ENCODE measurements at regions not wholly inside any gene's neighbourhood (a gene's known extent, or its start where the extent isn't known, plus 50 kb on each side); places are given as distances from the start of the nearest gene placed in this dataset.
"Not testable (repeated sequence)": the region's sequence is repeated elsewhere in the genome, so short reads cannot be mapped to it uniquely, and the experiment has no call there.

- H3K4me1 ChIP-seq (ENCODE audit: control insufficient read depth in 2 of 2, insufficient read depth in 2 of 2, low read length in 2 of 2); H3K9me3 ChIP-seq (ENCODE audit: control insufficient read depth in 2 of 2, insufficient read depth in 1 of 2, low read length in 1 of 2); H3K27me3 ChIP-seq (ENCODE audit: control insufficient read depth in 2 of 2, insufficient read depth in 1 of 2, low read length in 1 of 2); H3K4me3 ChIP-seq (ENCODE audit: low read length in 2 of 2); H3K27ac ChIP-seq (ENCODE audit: low read depth in 1 of 2, low read length in 1 of 2); DNase-seq (ENCODE audit: low read depth in 6 of 9, low spot score in 9 of 9); H3K36me3 ChIP-seq (ENCODE audit: control insufficient read depth in 2 of 2, insufficient read depth in 2 of 2, low read length in 1 of 2): not testable (repeated sequence)
- 100% methylated on average over 1 of the region's 5 CpGs for WGBS
Observed at GRCh38 chr1:243074224-243074623, 180.9 kb downstream of the CEP170 start.

DNA sequence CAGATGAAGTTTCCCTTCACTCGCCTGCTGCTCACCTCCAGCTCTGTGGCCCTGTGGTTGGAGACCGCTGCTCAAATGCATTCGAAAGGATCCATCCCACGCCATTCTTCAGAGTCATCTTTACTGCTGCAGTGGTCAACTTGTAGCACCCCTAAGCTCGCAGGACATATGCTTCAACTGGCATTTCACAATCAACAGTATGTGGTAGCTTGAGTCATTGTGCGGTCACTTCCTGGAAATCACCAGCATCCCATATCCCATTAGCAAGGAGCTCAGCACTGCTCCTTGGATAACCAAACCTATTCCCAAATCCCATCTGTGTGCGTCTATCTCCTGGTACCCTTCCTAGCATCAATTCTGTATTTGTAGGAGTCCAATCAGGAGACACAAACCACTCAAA is 188.0 kb downstream of the CEP170 start:
- H3K9me3 ChIP-seq (ENCODE audit: control insufficient read depth in 2 of 2, insufficient read depth in 1 of 2, low read length in 1 of 2); H3K4me1 ChIP-seq (ENCODE audit: control insufficient read depth in 2 of 2, insufficient read depth in 2 of 2, low read length in 2 of 2); H3K27ac ChIP-seq (ENCODE audit: low read depth in 1 of 2, low read length in 1 of 2); DNase-seq (ENCODE audit: low read depth in 6 of 9, low spot score in 9 of 9); H3K36me3 ChIP-seq (ENCODE audit: control insufficient read depth in 2 of 2, insufficient read depth in 2 of 2, low read length in 1 of 2); H3K27me3 ChIP-seq (ENCODE audit: control insufficient read depth in 2 of 2, insufficient read depth in 1 of 2, low read length in 1 of 2); H3K4me3 ChIP-seq (ENCODE audit: low read length in 2 of 2): not testable (repeated sequence)
- 98% methylated on average over 6 of the region's 7 CpGs for WGBS

DNA sequence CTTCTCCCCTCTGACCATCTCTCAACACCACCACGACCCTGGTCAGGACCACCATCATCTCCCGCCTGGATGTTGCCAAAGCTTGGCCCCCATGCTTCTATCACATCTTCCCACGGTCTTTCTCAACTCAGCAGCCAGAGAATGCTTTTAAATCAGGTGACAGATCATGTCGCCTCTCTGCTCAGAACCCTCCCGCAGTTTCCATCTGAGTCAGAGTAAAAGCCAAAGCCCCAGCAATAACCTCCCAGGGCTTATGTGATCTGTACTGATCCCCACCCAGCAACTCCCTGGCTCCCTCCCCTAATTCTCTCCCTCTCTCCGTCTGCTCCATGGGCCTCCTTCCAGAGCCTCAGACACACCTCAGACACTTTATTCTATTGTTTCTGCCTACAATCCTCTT is 193.1 kb downstream of the CEP170 start:
- not testable (repeated sequence) for H3K36me3 ChIP-seq (ENCODE audit: control insufficient read depth in 2 of 2, insufficient read depth in 2 of 2, low read length in 1 of 2); H3K27ac ChIP-seq (ENCODE audit: low read depth in 1 of 2, low read length in 1 of 2); H3K4me1 ChIP-seq (ENCODE audit: control insufficient read depth in 2 of 2, insufficient read depth in 2 of 2, low read length in 2 of 2); H3K9me3 ChIP-seq (ENCODE audit: control insufficient read depth in 2 of 2, insufficient read depth in 1 of 2, low read length in 1 of 2); H3K27me3 ChIP-seq (ENCODE audit: control insufficient read depth in 2 of 2, insufficient read depth in 1 of 2, low read length in 1 of 2); DNase-seq (ENCODE audit: low read depth in 6 of 9, low spot score in 9 of 9); H3K4me3 ChIP-seq (ENCODE audit: low read length in 2 of 2)
- WGBS = 77% methylated on average over 5 of the region's 6 CpGs

DNA sequence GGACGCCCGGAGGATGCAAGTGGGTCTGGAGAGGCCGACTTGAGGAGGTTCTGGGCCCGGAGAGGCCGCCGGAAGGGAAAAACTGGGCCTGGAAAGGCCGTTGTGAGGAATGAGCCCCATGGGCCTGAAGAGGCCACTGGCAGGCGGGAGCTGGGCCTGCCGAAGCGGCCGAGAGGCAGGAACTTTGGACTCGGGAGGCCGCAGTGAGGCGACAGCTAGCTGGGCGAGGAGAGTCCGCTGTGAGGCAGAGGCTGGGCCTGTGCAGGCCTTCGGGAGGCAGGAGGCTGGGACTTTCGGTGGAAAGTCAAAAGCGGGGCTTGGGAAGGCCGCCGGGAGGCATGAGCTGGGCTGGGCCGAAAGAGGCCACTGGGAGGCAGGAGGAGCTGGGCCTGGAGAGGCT is 199.6 kb downstream of the CEP170 start:
- not testable (repeated sequence) for DNase-seq (ENCODE audit: low read depth in 6 of 9, low spot score in 9 of 9)

DNA sequence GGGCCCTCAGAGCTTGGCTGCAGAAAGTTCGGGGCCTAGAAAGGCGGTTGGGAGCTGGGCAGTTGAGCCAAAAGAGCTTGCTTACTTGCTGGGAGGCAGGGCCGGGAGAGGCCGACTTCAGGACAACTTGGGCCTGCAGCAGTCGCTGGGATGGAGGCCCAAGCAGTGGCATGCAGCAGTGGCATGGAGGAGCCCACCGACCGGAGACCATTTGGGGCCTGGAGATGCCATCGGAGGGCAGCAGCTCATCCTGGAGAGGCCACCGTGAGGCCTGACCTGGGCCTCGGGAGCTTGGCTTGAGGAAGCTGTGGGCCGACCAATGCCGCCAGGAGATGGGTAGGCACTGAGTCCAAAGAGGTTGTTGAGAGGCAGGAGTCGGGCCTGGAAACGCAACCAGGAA is 200.0 kb downstream of the CEP170 start:
- not testable (repeated sequence) for H3K9me3 ChIP-seq (ENCODE audit: control insufficient read depth in 2 of 2, insufficient read depth in 1 of 2, low read length in 1 of 2); H3K4me1 ChIP-seq (ENCODE audit: control insufficient read depth in 2 of 2, insufficient read depth in 2 of 2, low read length in 2 of 2); H3K27ac ChIP-seq (ENCODE audit: low read depth in 1 of 2, low read length in 1 of 2); H3K36me3 ChIP-seq (ENCODE audit: control insufficient read depth in 2 of 2, insufficient read depth in 2 of 2, low read length in 1 of 2); DNase-seq (ENCODE audit: low read depth in 6 of 9, low spot score in 9 of 9); H3K27me3 ChIP-seq (ENCODE audit: control insufficient read depth in 2 of 2, insufficient read depth in 1 of 2, low read length in 1 of 2); H3K4me3 ChIP-seq (ENCODE audit: low read length in 2 of 2)
- 97% methylated on average over 14 of the region's 14 CpGs for WGBS

More for the DNA sequence above, 199.6 kb downstream of the CEP170 start:
- not testable (repeated sequence) for H3K9me3 ChIP-seq (ENCODE audit: control insufficient read depth in 2 of 2, insufficient read depth in 1 of 2, low read length in 1 of 2); H3K4me1 ChIP-seq (ENCODE audit: control insufficient read depth in 2 of 2, insufficient read depth in 2 of 2, low read length in 2 of 2); H3K36me3 ChIP-seq (ENCODE audit: control insufficient read depth in 2 of 2, insufficient read depth in 2 of 2, low read length in 1 of 2); H3K27me3 ChIP-seq (ENCODE audit: control insufficient read depth in 2 of 2, insufficient read depth in 1 of 2, low read length in 1 of 2); H3K27ac ChIP-seq (ENCODE audit: low read depth in 1 of 2, low read length in 1 of 2); H3K4me3 ChIP-seq (ENCODE audit: low read length in 2 of 2)
- 99% methylated on average over 22 of the region's 22 CpGs for WGBS

- H3K27ac ChIP-seq (ENCODE audit: low read depth in 1 of 2, low read length in 1 of 2); H3K27me3 ChIP-seq (ENCODE audit: control insufficient read depth in 2 of 2, insufficient read depth in 1 of 2, low read length in 1 of 2); H3K36me3 ChIP-seq (ENCODE audit: control insufficient read depth in 2 of 2, insufficient read depth in 2 of 2, low read length in 1 of 2); H3K4me1 ChIP-seq (ENCODE audit: control insufficient read depth in 2 of 2, insufficient read depth in 2 of 2, low read length in 2 of 2); H3K9me3 ChIP-seq (ENCODE audit: control insufficient read depth in 2 of 2, insufficient read depth in 1 of 2, low read length in 1 of 2); DNase-seq (ENCODE audit: low read depth in 6 of 9, low spot score in 9 of 9); H3K4me3 ChIP-seq (ENCODE audit: low read length in 2 of 2): not testable (repeated sequence)
- WGBS = 98% methylated on average over 20 of the region's 20 CpGs
Observed at GRCh38 chr1:243054681-243055080, 200.4 kb downstream of the CEP170 start.

DNA sequence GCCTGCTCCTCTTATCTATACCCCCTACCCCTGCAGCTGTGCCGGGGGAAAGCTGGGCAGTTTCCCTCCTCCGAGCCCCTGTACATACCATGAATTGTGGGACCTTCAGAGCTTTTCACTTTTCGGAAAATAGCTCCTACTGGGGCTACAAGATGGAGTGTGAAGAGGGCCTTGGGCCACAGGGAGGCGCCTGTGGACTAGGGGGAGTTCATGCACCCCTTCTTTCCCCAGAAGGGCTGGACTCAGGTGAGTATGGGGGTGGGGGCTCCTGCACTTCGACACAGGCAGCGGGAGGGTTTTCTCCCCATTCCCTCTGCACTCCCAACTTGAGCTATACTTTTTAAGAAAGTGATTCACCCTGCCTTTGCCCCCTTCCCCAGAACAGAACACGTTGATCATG is 202.0 kb downstream of the CEP170 start:
- not testable (repeated sequence) for H3K4me1 ChIP-seq (ENCODE audit: control insufficient read depth in 2 of 2, insufficient read depth in 2 of 2, low read length in 2 of 2)
- 97% methylated on average over 4 of the region's 7 CpGs for WGBS

GRCh38 chr1:243050613-243051012 is 204.5 kb downstream of the CEP170 start:
- H3K9me3 ChIP-seq (ENCODE audit: control insufficient read depth in 2 of 2, insufficient read depth in 1 of 2, low read length in 1 of 2); H3K27ac ChIP-seq (ENCODE audit: low read depth in 1 of 2, low read length in 1 of 2); DNase-seq (ENCODE audit: low read depth in 6 of 9, low spot score in 9 of 9); H3K4me1 ChIP-seq (ENCODE audit: control insufficient read depth in 2 of 2, insufficient read depth in 2 of 2, low read length in 2 of 2); H3K27me3 ChIP-seq (ENCODE audit: control insufficient read depth in 2 of 2, insufficient read depth in 1 of 2, low read length in 1 of 2); H3K4me3 ChIP-seq (ENCODE audit: low read length in 2 of 2); H3K36me3 ChIP-seq (ENCODE audit: control insufficient read depth in 2 of 2, insufficient read depth in 2 of 2, low read length in 1 of 2): not testable (repeated sequence)
- WGBS = 94% methylated on average over 7 of the region's 9 CpGs

More for the DNA sequence above, 202.0 kb downstream of the CEP170 start:
- not testable (repeated sequence) for DNase-seq (ENCODE audit: low read depth in 6 of 9, low spot score in 9 of 9); H3K36me3 ChIP-seq (ENCODE audit: control insufficient read depth in 2 of 2, insufficient read depth in 2 of 2, low read length in 1 of 2); H3K4me3 ChIP-seq (ENCODE audit: low read length in 2 of 2); H3K27me3 ChIP-seq (ENCODE audit: control insufficient read depth in 2 of 2, insufficient read depth in 1 of 2, low read length in 1 of 2); H3K9me3 ChIP-seq (ENCODE audit: control insufficient read depth in 2 of 2, insufficient read depth in 1 of 2, low read length in 1 of 2); H3K27ac ChIP-seq (ENCODE audit: low read depth in 1 of 2, low read length in 1 of 2)

DNA sequence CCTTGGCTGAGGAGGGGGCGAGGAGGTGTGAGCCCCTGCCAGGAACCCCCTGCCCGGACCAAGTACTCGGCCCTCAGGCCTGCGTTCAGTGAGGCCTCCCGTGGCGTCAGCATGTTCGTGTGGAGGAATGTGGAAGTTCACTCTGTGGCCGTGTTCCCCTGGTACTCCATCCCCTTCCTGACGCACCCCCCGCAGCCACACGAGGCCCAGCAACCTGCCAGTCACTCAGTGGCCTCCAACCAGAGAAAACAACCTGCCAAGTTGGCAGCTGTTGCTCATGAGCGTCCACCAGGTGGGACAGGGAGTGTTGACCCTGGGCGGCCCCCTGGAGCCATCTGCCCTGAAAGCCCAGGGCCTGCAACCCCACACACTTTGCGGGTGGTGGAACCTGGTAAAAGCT is 205.4 kb downstream of the CEP170 start:
- not testable (repeated sequence) for H3K27me3 ChIP-seq (ENCODE audit: control insufficient read depth in 2 of 2, insufficient read depth in 1 of 2, low read length in 1 of 2); H3K4me1 ChIP-seq (ENCODE audit: control insufficient read depth in 2 of 2, insufficient read depth in 2 of 2, low read length in 2 of 2); H3K27ac ChIP-seq (ENCODE audit: low read depth in 1 of 2, low read length in 1 of 2); H3K36me3 ChIP-seq (ENCODE audit: control insufficient read depth in 2 of 2, insufficient read depth in 2 of 2, low read length in 1 of 2); DNase-seq (ENCODE audit: low read depth in 6 of 9, low spot score in 9 of 9); H3K4me3 ChIP-seq (ENCODE audit: low read length in 2 of 2); H3K9me3 ChIP-seq (ENCODE audit: control insufficient read depth in 2 of 2, insufficient read depth in 1 of 2, low read length in 1 of 2)
- 91% methylated on average over 14 of the region's 14 CpGs for whole genome bisulfite sequencing

DNA sequence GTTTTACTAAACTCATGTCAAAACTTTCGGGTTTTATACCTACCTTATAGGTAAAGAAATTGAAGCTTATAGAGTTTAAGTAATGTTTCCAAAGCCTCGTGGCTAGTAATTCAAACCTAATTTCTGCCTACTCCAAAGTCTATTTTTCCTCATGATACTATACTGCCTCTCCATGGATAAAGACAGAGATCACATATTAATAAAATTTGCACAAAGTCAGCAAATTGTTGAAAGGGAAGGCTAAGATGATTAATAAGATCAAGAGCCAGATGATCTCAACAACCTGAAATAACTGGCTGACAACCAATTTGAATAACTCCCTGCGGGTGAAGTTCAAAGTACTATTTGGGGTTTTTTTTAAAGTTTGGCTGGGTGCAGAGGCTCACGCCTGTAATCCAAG is 233.7 kb downstream of the CEP170 start:
- H3K4me3 ChIP-seq (ENCODE audit: low read length in 2 of 2); H3K27me3 ChIP-seq (ENCODE audit: control insufficient read depth in 2 of 2, insufficient read depth in 1 of 2, low read length in 1 of 2); H3K27ac ChIP-seq (ENCODE audit: low read depth in 1 of 2, low read length in 1 of 2); H3K9me3 ChIP-seq (ENCODE audit: control insufficient read depth in 2 of 2, insufficient read depth in 1 of 2, low read length in 1 of 2); H3K36me3 ChIP-seq (ENCODE audit: control insufficient read depth in 2 of 2, insufficient read depth in 2 of 2, low read length in 1 of 2); DNase-seq (ENCODE audit: low read depth in 6 of 9, low spot score in 9 of 9); H3K4me1 ChIP-seq (ENCODE audit: control insufficient read depth in 2 of 2, insufficient read depth in 2 of 2, low read length in 2 of 2): not testable (repeated sequence)
- WGBS = 82% methylated on average over 4 of the region's 4 CpGs
